Mucosa of descending colon (tissue), 3 donors: ENCODE measurements at regions not wholly inside any gene's neighbourhood (a gene's known extent, or its start where the extent isn't known, plus 50 kb on each side); places are given as distances from the start of the nearest gene placed in this dataset.
"Not testable (repeated sequence)": the region's sequence is repeated elsewhere in the genome, so short reads cannot be mapped to it uniquely, and the experiment has no call there.

Experiments used
- ATAC-seq: fragments of 200-7000 bp; cut with Tn5 transposase; one replicate; pipeline ENCODE4 v1.9.1; 2020; ENCODE audit warnings: mild to moderate bottlenecking, moderate library complexity
- DNase-seq, 3 donors: peaks; one replicate each; pipeline ENCODE4 v3.0.0-alpha.2; 2020
- H3K36me3 ChIP-seq: fragments of 200-600 bp; one replicate; pipeline ENCODE4 v1.8.0; 2021; ENCODE audit warnings: low read depth, mild to moderate bottlenecking
- H3K4me1 ChIP-seq: fragments of 200-600 bp; one replicate; pipeline ENCODE4 v1.8.0; 2021; ENCODE audit warnings: low read depth, mild to moderate bottlenecking
- H3K4me3 ChIP-seq: fragments of 200-600 bp; one replicate; pipeline ENCODE4 v1.8.0; 2021; ENCODE audit warnings: mild to moderate bottlenecking
- H3K9me3 ChIP-seq: fragments of 200-600 bp; one replicate; pipeline ENCODE4 v1.8.0; 2021; ENCODE audit warnings: mild to moderate bottlenecking
- CTCF ChIP-seq: fragments of 200-600 bp; IDR thresholded peaks from one replicate; pipeline ENCODE4 v1.8.0; 2022; ENCODE audit warnings: antibody characterized with exemption, mild to moderate bottlenecking
- intact Hi-C, 2 donors: fragments of 100-400 bp; cut with DNase I in 1 of 2; cut with micrococcal nuclease in 1 of 2; formaldehyde crosslinking; loops; one replicate each; pipeline versions ENCODE4 v1.11.0 to v1.11.1; 2022; cut with DNase I, micrococcal nuclease
- donor health status: DM: no; HTN: no; CAD: no; lungs with moderate emphysema.
- donor health status: DM: no; HTN: no; CAD: no.
- donor health status: DM: no; HTN: yes; CAD: no.

- no peak for TF ChIP-seq CTCF
- ATAC-seq = no peak
- H3K4me3 ChIP-seq = no peak overlapping the region
- H3K9me3 ChIP-seq = no peaks in the 10 kb centered on the region
- DNase-seq = no peak
- intact Hi-C loops = no loop called here
- H3K36me3 ChIP-seq = no peaks in the 10 kb centered on the region
- H3K4me1 ChIP-seq = no peaks in the 10 kb centered on the region
Observed at GRCh38 chr6:74357321-74357720, 661.3 kb downstream of the CD109 start.

GRCh38 chr6:74356391-74356790, 660.4 kb downstream of the CD109 start:
- intact Hi-C loops = no loop called here
- H3K9me3 ChIP-seq = no peaks in the 10 kb centered on the region
- no peak for TF ChIP-seq CTCF
- H3K36me3 ChIP-seq = no peaks in the 10 kb centered on the region
- no peaks in the 10 kb centered on the region for H3K4me1 ChIP-seq
- H3K4me3 ChIP-seq = no peak overlapping the region
- ATAC-seq (no peak), DNase-seq (no peak)

GRCh38 chr6:74346936-74347535, 651.0 kb downstream of the CD109 start:
- ATAC-seq (no peak), DNase-seq (no peak)
- intact Hi-C loops = no loop called here
- Histone ChIP-seq H3K36me3 (no peaks in the 10 kb centered on the region), H3K4me3 (no peak overlapping the region), H3K4me1 (no peaks in the 10 kb centered on the region), H3K9me3 (no peaks in the 10 kb centered on the region)
- TF ChIP-seq CTCF = no peak

GRCh38 chr6:74343804-74344203, 647.8 kb downstream of the CD109 start:
- Histone ChIP-seq H3K4me1 (no peaks in the 10 kb centered on the region), H3K9me3 (no peaks in the 10 kb centered on the region), H3K36me3 (no peaks in the 10 kb centered on the region), H3K4me3 (no peak overlapping the region)
- intact Hi-C loops = no loop called here
- TF ChIP-seq CTCF = no peak
- no peak for ATAC-seq
- no peak for DNase-seq

- H3K4me1 ChIP-seq, H3K4me3 ChIP-seq, ATAC-seq, H3K36me3 ChIP-seq, H3K9me3 ChIP-seq, intact Hi-C loops, DNase-seq: not testable (repeated sequence)
Observed at GRCh38 chr6:74343321-74343720, 647.3 kb downstream of the CD109 start.

GRCh38 chr6:74334722-74335121, 638.7 kb downstream of the CD109 start:
- intact Hi-C loops = no loop called here
- TF ChIP-seq CTCF = no peak
- DNase-seq = no peak
- no peak for ATAC-seq
- Histone ChIP-seq H3K36me3 (no peaks in the 10 kb centered on the region), H3K4me3 (no peak overlapping the region), H3K4me1 (no peaks in the 10 kb centered on the region), H3K9me3 (no peaks in the 10 kb centered on the region)
